GM11168 (cell line): ENCODE measurements at regions not wholly inside any gene's neighbourhood (a gene's known extent, or its start where the extent isn't known, plus 50 kb on each side); places are given as distances from the start of the nearest gene placed in this dataset.
"Not testable (repeated sequence)": the region's sequence is repeated elsewhere in the genome, so short reads cannot be mapped to it uniquely, and the experiment has no call there.

ENCODE experiments used
- in situ Hi-C: fragments of 300-500 bp; cut with MboI; formaldehyde crosslinking; loops from one replicate; pipeline ENCODE4 v1.12.0; 2022; ENCODE audit warnings: low sequenced_read_pairs; ENCODE audit not compliant: unreplicated experiment

DNA sequence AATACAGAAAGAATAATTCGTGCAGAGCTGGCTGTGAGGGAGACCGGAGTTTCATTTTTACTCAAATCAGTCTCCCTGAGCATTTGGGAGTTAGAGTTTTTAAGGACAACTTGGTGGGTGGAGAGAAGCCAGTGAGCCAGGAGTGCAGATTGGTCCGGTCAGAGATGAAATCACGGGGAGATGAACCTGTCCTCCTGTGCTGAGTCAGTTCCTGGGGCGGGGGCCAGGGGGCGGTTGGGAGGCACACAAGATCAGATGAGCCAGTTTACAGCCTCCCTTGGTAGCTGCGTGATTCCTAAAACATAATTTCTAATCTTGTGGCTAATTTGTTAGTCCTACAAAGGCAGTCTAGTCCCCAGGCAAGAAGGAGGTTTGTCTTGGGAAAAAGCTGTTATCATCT lies 1267.9 kb downstream of the AMY1C start:
- in situ Hi-C loops = no loop called here

DNA sequence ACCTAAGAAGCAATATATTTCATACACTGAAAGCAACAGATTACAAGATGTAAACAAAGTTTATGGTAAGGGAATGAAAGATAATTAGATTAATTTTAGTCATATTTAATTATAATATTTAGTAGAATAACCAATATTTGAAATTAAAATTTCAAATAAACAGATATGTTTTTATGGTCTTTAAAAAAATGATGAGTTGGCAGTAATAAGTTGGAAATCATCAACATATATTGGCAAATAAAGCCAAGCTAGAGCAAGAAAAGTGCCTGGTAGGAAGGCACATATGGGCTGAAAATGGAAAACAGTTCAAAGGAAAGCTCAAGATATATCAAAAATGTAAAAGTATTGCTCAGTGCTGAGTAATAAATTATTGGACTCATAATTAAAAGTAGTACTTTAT lies 1274.0 kb downstream of the AMY1C start:
- in situ Hi-C loops = no loop called here

DNA sequence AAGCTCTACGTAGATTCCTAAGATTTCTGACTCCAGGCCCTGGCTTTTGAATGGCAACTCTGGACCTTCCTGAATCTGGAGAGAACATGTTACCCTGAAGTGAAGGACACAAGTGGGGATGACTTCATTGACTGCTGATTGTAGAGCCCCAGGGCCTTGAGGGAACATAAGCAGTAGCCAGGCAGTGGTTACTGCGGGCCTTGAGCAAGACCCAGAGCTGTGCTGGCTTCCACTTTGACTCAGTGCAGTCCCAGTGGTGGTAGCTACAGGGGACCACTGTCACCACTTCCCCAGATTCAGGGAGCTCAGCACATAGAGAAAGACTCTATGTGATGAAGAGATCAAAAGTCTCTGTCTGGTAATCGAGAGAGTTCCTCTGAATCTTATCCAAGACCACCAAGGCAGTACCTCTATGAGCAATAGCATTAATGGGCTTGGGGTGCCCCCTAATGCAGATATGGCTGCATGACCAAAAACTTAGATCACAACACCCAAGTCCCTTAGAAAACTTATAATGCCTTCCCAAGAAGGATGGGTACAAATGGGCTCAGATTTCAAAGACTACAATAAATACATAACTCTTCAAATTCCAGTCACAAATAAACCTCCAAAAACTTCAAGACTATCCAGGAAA lies 1278.3 kb downstream of the AMY1C start:
- in situ Hi-C loops = no loop called here

DNA sequence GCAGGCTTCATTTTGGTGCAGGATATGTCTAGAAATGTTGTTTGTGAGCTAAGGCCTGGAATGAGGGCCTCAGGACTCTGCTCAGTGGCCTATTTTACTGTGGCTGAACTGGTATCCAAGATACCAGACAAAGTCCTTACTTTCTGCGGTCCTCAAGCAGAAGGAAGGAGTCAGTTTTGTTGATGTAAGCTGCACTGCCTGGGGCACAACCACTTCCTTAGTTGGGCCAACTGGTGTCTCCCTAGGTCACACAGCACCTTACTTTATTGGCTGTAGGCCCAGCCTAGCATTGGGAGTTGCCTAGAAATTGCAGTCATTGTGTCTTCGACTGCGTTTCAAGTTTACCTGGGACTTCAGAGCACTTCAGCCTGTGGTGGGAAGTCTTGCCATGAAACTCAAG lies 1322.7 kb downstream of the AMY1C start:
- in situ Hi-C loops = no loop called here

DNA sequence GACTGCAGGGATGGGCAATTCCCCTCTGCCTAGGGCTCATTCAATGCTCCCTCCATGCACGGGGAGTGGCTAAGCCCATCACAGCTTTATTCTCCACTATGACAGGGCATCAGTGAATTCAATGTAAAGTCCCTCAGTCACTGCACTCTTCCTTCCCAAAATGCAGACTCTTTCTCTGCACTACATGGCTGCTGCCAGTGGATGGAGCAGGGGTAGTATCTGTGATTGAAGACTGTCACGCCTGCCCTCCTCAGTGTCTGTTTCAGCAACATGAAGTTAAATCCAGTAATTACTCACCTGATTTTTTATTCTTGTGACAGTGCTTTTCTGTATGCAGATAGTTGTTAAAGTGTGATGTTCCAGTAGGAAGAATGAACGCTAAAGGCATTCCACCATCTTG lies 1323.2 kb downstream of the AMY1C start:
- in situ Hi-C loops = no loop called here

DNA sequence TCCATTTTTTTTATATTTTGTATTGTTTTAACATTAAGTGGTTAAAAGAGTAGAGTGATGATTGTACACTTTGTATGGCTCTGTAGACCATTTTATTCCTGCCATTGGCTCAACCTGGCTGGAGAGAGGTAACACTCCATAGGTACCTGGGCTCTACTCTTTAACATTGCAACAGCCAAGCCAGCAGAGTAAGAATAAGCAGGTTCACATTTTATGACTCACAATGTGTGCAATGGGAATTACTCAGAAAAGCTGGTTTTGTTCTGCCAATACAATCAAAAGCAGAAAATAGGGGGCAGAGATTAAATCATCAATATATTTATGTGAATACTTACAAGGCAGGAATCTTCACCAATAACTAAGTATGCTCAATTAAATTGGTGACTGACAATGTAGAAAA lies 1324.0 kb downstream of the AMY1C start:
- in situ Hi-C loops = no loop called here

DNA sequence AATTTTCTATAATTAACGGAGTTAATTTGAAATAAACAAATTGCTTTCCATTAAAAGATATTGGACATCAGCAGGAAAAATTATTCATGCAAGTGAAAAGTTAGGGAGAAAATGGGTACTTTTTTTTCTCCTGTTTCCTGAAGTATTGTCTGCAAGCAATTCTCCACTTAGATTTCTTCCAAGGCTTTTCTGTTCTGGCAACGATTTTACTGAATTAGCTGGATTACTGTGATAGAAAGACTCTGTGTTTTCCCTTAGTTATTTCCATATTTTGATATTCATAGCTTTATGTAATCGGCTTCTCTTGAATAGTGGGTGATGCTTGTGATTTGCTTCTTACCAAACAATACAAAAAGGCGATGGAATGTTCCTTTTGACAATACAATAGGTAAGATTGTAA lies 1333.9 kb downstream of the AMY1C start:
- in situ Hi-C loops = no loop called here

DNA sequence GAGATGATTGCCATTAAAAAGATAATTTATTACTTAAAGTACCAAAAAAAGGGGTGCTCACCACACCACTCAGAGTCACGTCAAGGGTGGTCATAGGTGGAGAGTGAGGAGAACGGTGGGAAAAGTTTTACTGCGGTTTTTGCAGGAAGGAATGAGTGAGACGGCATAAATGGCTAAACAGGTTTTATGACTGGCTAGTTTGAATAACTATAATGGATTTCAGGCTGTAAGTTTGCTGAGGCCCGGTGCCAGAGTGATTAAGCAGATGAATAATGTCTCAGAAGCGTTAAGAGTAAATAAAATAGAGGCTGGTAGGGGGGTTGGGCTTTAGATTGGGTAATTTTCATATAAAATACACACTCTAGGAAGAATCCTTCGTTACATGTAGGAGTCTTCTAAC lies 1337.8 kb downstream of the AMY1C start:
- in situ Hi-C loops = no loop called here

DNA sequence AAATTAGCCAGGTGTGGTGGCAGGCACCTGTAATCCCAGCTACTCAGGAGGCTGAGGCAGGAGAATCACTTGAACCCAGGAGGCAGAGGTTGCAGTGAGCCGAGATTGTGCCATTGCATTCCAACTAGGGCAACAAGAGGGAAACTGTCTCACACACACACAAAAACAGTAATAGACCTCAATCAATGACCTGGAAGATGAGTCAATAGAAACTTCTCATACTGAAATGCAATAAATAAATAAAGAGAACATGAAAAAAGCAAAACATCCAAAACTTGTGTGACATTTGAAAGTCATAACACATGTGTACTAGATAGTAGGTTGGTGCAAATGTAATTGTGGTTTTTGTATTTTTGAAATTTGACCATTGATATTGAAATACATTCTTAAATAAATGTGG lies 1338.5 kb downstream of the AMY1C start:
- in situ Hi-C loops = no loop called here

DNA sequence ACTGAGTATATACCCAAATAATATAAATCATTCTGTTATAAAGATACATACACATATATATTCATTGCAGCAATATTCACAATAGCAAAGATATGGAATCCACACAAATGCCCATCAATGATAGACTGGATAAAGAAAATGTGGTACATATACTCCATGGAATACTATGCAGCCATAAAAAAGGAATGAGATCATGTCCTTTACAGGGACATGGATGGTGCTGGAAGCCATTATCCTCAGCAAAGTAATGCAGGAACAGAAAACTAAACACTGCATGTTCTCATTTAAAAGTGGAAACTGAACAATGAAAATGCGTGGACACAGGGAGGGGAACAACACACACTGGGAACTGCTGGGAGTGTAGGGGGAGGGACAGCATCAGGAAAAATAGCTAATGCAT lies 1344.2 kb downstream of the AMY1C start:
- in situ Hi-C loops = not testable (repeated sequence)

DNA sequence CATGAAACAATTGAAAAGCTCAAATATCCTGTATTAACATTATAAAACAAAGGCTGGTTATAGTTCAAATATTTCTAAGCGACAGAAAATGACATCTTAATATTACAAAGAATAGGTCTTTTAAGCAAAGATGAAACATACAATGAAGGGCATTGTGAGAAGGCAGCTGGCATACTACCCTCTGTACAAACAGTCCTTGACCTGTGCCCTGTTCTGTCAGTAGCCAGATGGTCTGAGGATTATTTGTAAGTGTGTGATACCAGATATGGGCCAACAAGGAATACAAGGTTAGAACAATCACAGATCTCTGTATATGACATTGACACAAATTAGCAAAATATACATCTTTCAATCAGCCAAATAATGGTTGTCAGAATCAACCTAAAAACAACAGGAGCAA lies 1350.4 kb downstream of the AMY1C start:
- in situ Hi-C loops = no loop called here

DNA sequence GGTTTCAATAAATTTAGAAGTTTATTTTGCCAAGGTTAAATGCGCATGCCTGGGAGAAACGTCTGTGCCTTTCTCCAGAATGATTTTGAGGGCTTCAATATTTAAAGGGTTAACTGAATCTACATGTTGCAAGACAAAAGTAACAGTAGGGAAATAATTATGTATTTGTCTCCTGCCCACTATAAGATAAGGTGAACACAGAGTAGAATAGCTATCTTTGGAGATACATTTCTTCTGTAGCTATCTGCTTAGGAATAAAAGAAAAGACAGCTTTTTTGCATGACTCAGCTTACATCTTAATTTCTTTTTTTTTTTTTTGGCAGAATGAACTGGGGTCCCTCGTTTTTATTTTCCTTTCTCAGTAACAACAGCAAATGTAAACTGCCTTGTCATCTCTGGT lies 1351.6 kb downstream of the AMY1C start:
- in situ Hi-C loops = no loop called here

DNA sequence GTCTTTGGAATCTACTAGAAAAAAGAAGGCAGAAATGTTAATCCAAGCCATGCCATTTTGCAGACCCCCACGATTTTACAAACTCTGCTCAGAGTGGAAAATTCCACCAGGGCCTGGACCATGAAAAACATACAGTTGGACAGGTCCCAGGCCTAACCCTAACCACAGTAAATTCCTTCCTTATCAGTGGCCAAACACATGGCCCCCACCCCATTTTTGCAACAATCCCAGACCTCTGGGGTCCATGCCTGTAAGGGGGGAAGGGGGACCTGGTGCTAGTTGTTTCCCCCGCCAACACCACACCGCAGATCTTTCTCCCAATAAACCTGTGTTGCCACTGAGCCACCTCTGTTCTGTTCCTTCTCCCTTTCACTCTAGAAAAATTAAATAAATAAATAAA lies 1352.7 kb downstream of the AMY1C start:
- in situ Hi-C loops = no loop called here

DNA sequence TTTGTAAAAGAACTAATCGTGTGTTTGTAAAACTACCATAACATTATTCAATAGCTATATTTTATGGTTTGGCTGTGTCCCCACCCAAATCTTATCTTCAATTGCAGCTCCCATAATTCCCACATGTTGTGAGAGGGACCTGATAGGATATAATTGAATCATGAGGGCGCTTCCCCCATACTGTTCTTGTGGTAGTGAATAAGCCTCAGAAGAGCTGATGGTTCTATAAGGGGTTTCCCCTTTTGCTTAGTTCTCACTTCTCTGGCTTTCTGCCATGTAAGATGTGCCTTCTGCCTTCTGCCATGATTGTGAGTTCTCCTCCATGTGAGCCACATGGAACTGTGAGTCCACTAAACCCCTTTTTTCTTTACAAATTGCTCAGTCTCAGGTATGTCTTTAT lies 1372.3 kb downstream of the AMY1C start:
- in situ Hi-C loops = no loop called here

DNA sequence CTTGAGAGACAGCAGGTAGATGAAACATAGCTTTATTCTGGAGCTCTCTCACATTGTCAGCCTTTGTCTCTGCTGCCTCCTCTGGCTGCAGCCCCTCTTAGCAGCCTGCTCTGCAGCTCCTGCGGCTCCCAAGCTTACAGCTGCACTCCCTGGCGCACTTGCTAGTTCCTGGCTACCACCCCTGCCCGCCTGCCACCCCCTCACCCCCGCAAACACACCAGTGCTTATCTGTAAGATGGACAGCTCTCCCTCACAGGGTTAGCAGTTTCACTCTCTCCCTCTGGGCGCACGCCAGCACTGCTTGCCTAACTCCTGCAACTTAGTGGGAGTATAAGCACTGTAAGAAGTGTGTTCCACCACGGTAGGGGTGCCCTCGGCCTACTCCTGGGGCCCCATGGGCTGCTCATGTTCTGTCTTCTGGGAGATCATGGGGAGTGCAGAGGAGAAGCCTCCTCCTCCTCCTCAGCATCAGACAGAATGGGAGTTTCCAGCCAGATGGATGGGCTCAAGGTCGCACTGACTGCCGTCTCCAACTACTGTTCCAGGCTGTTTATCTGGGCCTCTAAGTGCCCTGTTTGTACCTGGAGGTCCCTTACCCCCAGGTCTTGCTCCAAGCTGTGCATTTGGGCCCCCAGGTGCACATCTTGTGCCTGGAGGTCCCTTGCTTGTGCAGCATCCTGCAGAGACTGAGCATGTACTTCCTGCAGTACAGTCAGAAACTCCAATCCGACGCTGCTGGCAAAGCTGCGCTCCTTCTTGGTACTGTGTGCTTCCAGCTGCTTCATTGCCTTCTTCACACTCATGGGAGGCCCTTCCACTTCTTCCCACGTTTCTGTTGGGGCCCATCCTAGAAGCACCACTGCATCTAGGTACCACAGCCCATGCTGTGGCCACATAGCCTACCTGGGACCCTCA lies 1388.1 kb downstream of the AMY1C start:
- in situ Hi-C loops = no loop called here

DNA sequence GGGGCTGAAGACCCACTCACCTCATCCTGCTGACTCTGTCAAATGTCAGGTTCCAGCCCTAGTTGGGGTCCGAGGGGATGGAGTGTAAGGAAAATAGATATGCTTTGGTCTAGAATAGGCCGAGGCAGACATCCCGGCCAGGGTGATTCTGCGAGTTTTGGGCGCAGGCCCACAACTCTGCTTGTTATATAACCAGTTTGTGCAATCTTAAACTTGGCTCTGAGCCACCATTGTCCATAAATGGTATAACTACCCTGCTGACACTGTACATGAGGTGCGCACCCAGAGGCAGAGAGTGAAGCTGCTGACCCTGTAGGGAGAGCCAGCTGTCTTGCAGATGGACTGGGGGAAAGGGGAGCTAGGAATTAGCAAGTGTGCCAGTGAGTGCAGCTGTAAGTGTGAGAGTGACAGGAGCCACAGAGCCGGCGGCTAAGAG lies 1388.8 kb downstream of the AMY1C start:
- in situ Hi-C loops = no loop called here

DNA sequence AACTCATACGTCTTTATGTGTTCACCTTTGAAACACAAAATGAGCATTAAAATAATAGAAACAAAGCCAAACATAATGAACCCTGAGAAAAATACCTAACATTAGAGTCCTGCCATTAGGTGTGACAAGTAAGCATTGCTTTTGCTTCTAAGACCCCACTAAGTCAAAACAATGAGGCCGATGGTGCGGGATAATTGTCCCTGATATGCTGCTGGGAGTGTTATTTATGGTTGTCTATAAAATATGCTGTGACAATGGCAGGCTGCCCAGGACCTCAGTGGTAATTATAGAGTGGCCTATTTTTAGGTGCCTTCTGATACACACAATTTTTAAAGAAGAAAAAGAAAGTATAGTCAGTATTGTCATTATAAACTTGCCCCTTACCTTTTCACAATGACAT lies 1423.1 kb downstream of the AMY1C start:
- in situ Hi-C loops = no loop called here

DNA sequence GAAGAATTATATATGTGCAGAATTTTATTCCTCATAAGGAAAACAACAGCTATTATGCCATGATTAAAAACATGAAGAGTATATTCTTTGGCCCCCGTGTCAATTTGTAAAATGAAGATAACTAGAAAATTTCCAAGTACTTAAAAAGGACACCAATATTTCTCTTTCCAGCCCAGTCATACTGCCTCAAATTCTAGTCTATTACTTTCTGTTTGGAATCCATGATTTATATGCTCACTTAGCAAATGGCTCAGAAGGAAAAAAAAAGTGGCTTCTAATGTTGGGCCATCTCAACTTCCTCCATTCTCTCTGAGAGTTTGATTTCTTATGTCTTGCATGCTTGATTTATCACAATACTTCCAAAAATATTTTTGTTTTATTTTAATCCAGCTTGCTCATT lies 1431.1 kb downstream of the AMY1C start:
- in situ Hi-C loops = no loop called here

DNA sequence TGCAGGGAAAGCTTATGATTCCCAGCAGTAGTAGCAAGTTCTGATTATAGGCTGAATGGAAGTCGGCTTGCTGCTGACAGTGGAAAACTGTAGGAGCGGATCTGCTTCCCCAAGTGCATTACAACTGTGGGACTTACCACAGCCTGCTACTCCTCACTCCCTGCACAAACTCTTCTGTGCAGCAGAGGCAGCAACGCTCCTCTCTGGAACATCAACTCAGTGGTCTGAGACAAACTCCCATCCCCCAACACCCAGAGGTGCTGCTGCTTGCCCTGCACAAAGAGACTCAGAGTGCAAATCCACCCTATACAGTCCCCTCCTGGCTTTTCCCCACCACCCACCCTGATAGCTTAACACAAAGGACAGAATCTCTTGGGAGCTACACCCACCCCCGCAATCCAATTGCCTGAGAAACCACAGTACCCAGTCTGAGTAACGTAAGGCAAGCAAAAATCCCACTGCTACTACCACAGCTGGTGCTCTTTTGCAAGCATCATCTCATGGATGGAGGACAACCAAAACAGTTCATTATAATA lies 1455.2 kb downstream of the AMY1C start:
- in situ Hi-C loops = no loop called here

DNA sequence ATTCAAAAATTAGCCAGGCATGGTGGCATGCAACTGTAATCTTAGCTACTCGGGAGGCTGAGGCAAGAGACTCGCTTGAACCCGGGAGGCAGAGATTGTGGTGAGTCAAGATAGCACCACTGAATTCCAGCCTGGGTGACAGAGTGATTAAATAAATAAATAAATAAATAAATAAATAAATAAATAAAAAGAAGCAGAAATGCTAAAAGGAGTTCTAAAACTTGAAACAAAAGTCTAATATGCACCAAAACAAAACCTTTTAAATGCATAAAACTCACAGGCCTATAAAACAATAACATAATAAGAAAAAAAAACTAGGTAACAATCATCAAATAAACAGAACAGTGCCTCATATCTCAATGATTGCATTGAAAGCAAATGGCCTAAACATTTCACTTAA lies 1458.9 kb downstream of the AMY1C start:
- in situ Hi-C loops = no loop called here

DNA sequence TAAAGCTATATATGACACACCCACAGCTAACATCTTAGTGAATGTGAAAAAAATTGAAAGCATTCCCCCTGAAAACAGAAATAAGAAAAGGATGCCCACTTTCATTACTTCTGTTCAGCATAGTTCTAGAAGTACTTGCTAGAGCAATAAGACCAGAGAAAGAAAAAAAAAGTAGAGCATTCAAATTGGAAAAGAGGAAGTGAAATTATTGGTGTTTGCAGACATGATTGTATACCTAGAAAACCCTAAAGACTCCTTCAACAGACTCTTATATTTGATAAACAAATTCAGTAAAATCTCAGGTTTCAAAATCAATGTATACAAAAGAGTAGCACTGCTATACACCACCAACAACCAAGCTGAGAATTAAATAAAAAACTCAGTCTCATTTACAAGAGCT lies 1461.0 kb downstream of the AMY1C start:
- in situ Hi-C loops = no loop called here

DNA sequence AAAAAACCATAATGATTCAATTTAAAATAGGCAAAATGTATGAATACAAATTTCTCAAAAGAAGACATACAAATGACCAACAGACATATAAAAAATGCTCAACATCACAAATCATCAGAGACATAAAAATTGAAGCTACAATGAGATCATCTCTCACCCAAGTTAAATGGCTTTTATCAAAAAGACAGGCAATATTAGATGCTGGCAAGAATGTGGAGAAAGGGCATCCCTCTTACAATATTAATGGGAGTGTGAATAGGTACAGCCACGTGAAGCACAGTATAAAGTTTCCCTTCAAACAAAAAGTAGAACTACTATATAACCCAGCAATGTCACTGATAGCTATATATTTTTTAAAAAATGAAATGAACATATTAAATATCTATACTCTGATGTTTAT lies 1481.7 kb downstream of the AMY1C start:
- in situ Hi-C loops = no loop called here
